ENCODE measurements at regions not wholly inside any gene's neighbourhood (a gene's known extent, or its start where the extent isn't known, plus 50 kb on each side); places are given as distances from the start of the nearest gene placed in this dataset.

DNA sequence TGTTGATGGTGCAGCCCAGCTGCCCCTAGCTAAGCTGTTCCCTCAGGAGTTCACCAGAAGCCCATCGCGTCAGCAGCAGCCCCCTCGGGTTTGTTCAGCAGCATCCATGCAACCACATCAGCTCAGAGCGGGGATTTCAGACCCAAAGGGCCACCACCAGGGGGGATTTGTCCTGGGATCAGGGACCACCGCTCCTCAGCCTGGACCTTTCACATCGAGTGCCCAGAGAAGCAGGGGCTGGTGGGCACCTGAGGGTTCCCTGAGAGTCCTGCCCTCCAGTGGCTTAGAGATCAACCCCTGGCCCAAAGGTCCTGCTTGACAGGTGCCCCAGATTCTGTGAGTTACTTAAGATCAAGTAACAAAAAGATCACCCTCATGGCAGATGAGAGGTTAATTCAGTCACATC, 65.9 kb upstream of the C14orf180 start:
- H3K27me3 Mint-ChIP-seq (ENCODE audit: low read depth), result no peaks in the 10 kb centered on the region; the same call in 1 of the 2 replicates
- POLR2A ChIA-PET, result no interaction called here

More for the DNA sequence above, 65.9 kb upstream of the C14orf180 start:
- Mint-ChIP-seq H3K4me3 (no peak overlapping the region), H3K9me3 (peaks cover 15% of the 10 kb centered on the region), H3K4me1 (no peaks in the 10 kb centered on the region), H3K36me3 (peaks cover 5% of the 10 kb centered on the region), H3K27ac (no peak overlapping the region)
- TF ChIP-seq CREM (CRISPR knock-in tag; IDR thresholded peaks at IDR 0.05) (no peak), RORB (CRISPR knock-in tag; IDR thresholded peaks at IDR 0.05) (no peak), ESRRA (CRISPR knock-in tag; IDR thresholded peaks at IDR 0.05; ENCODE audit: borderline replicate concordance) (no peak), FOXK1 (CRISPR knock-in tag; IDR thresholded peaks at IDR 0.05) (no peak), ELF4 (CRISPR knock-in tag; IDR thresholded peaks at IDR 0.05; ENCODE audit: low read depth) (no peak), CREB1 (CRISPR knock-in tag; IDR thresholded peaks at IDR 0.05) (no peak), ETV6 (CRISPR knock-in tag; IDR thresholded peaks at IDR 0.05) (no peak), ZNF263 (CRISPR knock-in tag; IDR thresholded peaks at IDR 0.05; ENCODE audit: low read depth) (no peak)
- TF ChIP-seq, protein P1, sequence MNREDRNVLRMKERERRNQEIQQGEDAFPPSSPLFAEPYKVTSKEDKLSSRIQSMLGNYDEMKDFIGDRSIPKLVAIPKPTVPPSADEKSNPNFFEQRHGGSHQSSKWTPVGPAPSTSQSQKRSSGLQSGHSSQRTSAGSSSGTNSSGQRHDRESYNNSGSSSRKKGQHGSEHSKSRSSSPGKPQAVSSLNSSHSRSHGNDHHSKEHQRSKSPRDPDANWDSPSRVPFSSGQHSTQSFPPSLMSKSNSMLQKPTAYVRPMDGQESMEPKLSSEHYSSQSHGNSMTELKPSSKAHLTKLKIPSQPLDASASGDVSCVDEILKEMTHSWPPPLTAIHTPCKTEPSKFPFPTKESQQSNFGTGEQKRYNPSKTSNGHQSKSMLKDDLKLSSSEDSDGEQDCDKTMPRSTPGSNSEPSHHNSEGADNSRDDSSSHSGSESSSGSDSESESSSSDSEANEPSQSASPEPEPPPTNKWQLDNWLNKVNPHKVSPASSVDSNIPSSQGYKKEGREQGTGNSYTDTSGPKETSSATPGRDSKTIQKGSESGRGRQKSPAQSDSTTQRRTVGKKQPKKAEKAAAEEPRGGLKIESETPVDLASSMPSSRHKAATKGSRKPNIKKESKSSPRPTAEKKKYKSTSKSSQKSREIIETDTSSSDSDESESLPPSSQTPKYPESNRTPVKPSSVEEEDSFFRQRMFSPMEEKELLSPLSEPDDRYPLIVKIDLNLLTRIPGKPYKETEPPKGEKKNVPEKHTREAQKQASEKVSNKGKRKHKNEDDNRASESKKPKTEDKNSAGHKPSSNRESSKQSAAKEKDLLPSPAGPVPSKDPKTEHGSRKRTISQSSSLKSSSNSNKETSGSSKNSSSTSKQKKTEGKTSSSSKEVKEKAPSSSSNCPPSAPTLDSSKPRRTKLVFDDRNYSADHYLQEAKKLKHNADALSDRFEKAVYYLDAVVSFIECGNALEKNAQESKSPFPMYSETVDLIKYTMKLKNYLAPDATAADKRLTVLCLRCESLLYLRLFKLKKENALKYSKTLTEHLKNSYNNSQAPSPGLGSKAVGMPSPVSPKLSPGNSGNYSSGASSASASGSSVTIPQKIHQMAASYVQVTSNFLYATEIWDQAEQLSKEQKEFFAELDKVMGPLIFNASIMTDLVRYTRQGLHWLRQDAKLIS (CRISPR knock-in tag; IDR thresholded peaks at IDR 0.05; ENCODE audit: borderline replicate concordance), result no peak
- TF ChIP-seq, protein P2, sequence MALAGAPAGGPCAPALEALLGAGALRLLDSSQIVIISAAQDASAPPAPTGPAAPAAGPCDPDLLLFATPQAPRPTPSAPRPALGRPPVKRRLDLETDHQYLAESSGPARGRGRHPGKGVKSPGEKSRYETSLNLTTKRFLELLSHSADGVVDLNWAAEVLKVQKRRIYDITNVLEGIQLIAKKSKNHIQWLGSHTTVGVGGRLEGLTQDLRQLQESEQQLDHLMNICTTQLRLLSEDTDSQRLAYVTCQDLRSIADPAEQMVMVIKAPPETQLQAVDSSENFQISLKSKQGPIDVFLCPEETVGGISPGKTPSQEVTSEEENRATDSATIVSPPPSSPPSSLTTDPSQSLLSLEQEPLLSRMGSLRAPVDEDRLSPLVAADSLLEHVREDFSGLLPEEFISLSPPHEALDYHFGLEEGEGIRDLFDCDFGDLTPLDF (CRISPR knock-in tag; IDR thresholded peaks at IDR 0.05), result no peak
- TF ChIP-seq, protein P3, sequence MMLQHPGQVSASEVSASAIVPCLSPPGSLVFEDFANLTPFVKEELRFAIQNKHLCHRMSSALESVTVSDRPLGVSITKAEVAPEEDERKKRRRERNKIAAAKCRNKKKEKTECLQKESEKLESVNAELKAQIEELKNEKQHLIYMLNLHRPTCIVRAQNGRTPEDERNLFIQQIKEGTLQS (CRISPR knock-in tag; conservative IDR thresholded peaks at IDR 0.05), result no peak
- TF ChIP-seq, protein P4, sequence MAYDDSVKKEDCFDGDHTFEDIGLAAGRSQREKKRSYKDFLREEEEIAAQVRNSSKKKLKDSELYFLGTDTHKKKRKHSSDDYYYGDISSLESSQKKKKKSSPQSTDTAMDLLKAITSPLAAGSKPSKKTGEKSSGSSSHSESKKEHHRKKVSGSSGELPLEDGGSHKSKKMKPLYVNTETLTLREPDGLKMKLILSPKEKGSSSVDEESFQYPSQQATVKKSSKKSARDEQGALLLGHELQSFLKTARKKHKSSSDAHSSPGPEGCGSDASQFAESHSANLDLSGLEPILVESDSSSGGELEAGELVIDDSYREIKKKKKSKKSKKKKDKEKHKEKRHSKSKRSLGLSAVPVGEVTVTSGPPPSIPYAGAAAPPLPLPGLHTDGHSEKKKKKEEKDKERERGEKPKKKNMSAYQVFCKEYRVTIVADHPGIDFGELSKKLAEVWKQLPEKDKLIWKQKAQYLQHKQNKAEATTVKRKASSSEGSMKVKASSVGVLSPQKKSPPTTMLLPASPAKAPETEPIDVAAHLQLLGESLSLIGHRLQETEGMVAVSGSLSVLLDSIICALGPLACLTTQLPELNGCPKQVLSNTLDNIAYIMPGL (CRISPR knock-in tag; IDR thresholded peaks at IDR 0.05), result no peak
- TF ChIP-seq, protein P5, sequence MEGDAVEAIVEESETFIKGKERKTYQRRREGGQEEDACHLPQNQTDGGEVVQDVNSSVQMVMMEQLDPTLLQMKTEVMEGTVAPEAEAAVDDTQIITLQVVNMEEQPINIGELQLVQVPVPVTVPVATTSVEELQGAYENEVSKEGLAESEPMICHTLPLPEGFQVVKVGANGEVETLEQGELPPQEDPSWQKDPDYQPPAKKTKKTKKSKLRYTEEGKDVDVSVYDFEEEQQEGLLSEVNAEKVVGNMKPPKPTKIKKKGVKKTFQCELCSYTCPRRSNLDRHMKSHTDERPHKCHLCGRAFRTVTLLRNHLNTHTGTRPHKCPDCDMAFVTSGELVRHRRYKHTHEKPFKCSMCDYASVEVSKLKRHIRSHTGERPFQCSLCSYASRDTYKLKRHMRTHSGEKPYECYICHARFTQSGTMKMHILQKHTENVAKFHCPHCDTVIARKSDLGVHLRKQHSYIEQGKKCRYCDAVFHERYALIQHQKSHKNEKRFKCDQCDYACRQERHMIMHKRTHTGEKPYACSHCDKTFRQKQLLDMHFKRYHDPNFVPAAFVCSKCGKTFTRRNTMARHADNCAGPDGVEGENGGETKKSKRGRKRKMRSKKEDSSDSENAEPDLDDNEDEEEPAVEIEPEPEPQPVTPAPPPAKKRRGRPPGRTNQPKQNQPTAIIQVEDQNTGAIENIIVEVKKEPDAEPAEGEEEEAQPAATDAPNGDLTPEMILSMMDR (IDR thresholded peaks at IDR 0.05), result no peak
- TF ChIP-seq, protein P6, sequence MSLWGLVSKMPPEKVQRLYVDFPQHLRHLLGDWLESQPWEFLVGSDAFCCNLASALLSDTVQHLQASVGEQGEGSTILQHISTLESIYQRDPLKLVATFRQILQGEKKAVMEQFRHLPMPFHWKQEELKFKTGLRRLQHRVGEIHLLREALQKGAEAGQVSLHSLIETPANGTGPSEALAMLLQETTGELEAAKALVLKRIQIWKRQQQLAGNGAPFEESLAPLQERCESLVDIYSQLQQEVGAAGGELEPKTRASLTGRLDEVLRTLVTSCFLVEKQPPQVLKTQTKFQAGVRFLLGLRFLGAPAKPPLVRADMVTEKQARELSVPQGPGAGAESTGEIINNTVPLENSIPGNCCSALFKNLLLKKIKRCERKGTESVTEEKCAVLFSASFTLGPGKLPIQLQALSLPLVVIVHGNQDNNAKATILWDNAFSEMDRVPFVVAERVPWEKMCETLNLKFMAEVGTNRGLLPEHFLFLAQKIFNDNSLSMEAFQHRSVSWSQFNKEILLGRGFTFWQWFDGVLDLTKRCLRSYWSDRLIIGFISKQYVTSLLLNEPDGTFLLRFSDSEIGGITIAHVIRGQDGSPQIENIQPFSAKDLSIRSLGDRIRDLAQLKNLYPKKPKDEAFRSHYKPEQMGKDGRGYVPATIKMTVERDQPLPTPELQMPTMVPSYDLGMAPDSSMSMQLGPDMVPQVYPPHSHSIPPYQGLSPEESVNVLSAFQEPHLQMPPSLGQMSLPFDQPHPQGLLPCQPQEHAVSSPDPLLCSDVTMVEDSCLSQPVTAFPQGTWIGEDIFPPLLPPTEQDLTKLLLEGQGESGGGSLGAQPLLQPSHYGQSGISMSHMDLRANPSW (CRISPR knock-in tag; conservative IDR thresholded peaks at IDR 0.05; ENCODE audit: low read depth), result no peak
- TF ChIP-seq, protein P7, sequence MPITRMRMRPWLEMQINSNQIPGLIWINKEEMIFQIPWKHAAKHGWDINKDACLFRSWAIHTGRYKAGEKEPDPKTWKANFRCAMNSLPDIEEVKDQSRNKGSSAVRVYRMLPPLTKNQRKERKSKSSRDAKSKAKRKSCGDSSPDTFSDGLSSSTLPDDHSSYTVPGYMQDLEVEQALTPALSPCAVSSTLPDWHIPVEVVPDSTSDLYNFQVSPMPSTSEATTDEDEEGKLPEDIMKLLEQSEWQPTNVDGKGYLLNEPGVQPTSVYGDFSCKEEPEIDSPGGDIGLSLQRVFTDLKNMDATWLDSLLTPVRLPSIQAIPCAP (CRISPR knock-in tag; IDR thresholded peaks at IDR 0.05), result no peak
- CTCF ChIA-PET, result interaction anchor here (1.6 kb wide), 1 partner anchor 40 kb away, joined by 6 read pairs; no protein-coding TSS in a partner anchor
- DNase-seq (ENCODE audit: low spot score), result no peak
- ATAC-seq, result no peak

Measured in WTC11 (cell line).